ENCODE measurements at regions not wholly inside any gene's neighbourhood (a gene's known extent, or its start where the extent isn't known, plus 50 kb on each side); places are given as distances from the start of the nearest gene placed in this dataset.

GRCh38 chrY:12357655-12358054, 343.4 kb upstream of the USP9Y start:
- TF ChIP-seq, protein P1, sequence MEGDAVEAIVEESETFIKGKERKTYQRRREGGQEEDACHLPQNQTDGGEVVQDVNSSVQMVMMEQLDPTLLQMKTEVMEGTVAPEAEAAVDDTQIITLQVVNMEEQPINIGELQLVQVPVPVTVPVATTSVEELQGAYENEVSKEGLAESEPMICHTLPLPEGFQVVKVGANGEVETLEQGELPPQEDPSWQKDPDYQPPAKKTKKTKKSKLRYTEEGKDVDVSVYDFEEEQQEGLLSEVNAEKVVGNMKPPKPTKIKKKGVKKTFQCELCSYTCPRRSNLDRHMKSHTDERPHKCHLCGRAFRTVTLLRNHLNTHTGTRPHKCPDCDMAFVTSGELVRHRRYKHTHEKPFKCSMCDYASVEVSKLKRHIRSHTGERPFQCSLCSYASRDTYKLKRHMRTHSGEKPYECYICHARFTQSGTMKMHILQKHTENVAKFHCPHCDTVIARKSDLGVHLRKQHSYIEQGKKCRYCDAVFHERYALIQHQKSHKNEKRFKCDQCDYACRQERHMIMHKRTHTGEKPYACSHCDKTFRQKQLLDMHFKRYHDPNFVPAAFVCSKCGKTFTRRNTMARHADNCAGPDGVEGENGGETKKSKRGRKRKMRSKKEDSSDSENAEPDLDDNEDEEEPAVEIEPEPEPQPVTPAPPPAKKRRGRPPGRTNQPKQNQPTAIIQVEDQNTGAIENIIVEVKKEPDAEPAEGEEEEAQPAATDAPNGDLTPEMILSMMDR (IDR thresholded peaks at IDR 0.05), result no peak
- TF ChIP-seq POLR2A (IDR thresholded peaks at IDR 0.05), result no peak
